NCI-H345 (cell line): ENCODE measurements at regions not wholly inside any gene's neighbourhood (a gene's known extent, or its start where the extent isn't known, plus 50 kb on each side); places are given as distances from the start of the nearest gene placed in this dataset.

Experiments used
- DNase-seq: peaks from one replicate; lab custom pipeline; 2025; lab: John Stamatoyannopoulos, UW

GRCh38 chr6:129967427-129967826 lies 51.0 kb upstream of the L3MBTL3 start:
- DNase-seq, result no peak

GRCh38 chr6:129966125-129966524 lies 52.3 kb upstream of the L3MBTL3 start:
- DNase-seq, result no peak

GRCh38 chr6:129965096-129965495 lies 53.3 kb upstream of the L3MBTL3 start:
- DNase-seq, result no peak

GRCh38 chr6:129959358-129959930 lies 58.9 kb upstream of the L3MBTL3 start:
- DNase-seq, result no peak

GRCh38 chr6:129957941-129958898 lies 60.2 kb upstream of the L3MBTL3 start:
- DNase-seq, result no peak

- DNase-seq, result no peak
Measured at GRCh38 chr6:129955584-129955983, 62.8 kb upstream of the L3MBTL3 start.

- no peak for DNase-seq
Measured at GRCh38 chr6:129954749-129955431, 63.5 kb upstream of the L3MBTL3 start.

GRCh38 chr6:129947797-129948196 lies 70.6 kb upstream of the L3MBTL3 start:
- DNase-seq, result no peak

GRCh38 chr6:129946439-129947140 lies 71.8 kb upstream of the L3MBTL3 start:
- DNase-seq, result no peak

- no peak for DNase-seq
Measured at GRCh38 chr6:129943637-129944271, 74.6 kb upstream of the L3MBTL3 start.

- DNase-seq, result no peak
Measured at GRCh38 chr6:129940454-129941195, 77.8 kb upstream of the L3MBTL3 start.

- no peak for DNase-seq
Measured at GRCh38 chr6:129938249-129939020, 77.3 kb upstream of the TMEM244 start.

- DNase-seq, result peak; percentile 23
Measured at GRCh38 chr6:129936329-129937165, 75.4 kb upstream of the TMEM244 start.

GRCh38 chr6:129932321-129932720 lies 71.2 kb upstream of the TMEM244 start:
- no peak for DNase-seq

GRCh38 chr6:129929433-129929832 lies 68.3 kb upstream of the TMEM244 start:
- DNase-seq, result no peak

GRCh38 chr6:129923530-129924250 lies 62.6 kb upstream of the TMEM244 start:
- no peak for DNase-seq

GRCh38 chr6:129921169-129921817 lies 60.2 kb upstream of the TMEM244 start:
- DNase-seq, result no peak
